Breast epithelium (tissue), 3 donors: ENCODE measurements at regions not wholly inside any gene's neighbourhood (a gene's known extent, or its start where the extent isn't known, plus 50 kb on each side); places are given as distances from the start of the nearest gene placed in this dataset.

ENCODE experiments used
- CTCF ChIP-seq, 3 donors: fragments of 450-650 bp; IDR thresholded peaks; one replicate each; pipeline ENCODE4 v1.5.1; 2016 to 2017; ENCODE audit warnings: antibody characterized with exemption in 3 of 3, mild to moderate bottlenecking in 3 of 3, moderate library complexity in 3 of 3
- POLR2AphosphoS5 ChIP-seq, 3 donors: sonication (generic); formaldehyde crosslinking; IDR thresholded peaks; one replicate each; pipeline ENCODE4 v1.6.1; 2017; ENCODE audit warnings: antibody characterized with exemption in 3 of 3

- no peak for TF ChIP-seq CTCF (IDR thresholded peaks at IDR 0.05)
- TF ChIP-seq POLR2AphosphoS5 (IDR thresholded peaks at IDR 0.05), result no peak
Observed at GRCh38 chr9:73423891-73424290, 272.2 kb downstream of the ANXA1 start.
